ENCODE measurements at regions not wholly inside any gene's neighbourhood (a gene's known extent, or its start where the extent isn't known, plus 50 kb on each side); places are given as distances from the start of the nearest gene placed in this dataset.

DNA sequence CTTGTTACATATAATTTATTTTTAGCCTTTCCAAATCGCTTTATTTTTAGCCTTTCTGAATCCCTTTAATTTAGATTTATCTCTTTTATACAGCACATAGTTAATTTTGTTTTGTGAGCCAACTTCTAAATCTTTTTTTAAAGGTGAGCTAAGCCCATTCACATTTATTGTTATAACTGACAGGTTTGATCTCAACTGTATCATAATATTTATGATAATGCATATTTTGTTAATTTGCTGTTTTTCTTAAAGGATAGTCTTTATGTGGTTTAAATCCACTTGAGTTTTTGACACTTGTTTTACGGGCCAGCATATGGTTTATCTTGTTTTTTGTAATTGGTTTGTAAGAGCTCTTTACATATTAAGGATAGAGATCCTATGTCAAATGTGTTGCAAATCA is 177.8 kb upstream of the SMIM23 start (continued):
- TF ChIP-seq, protein P1, sequence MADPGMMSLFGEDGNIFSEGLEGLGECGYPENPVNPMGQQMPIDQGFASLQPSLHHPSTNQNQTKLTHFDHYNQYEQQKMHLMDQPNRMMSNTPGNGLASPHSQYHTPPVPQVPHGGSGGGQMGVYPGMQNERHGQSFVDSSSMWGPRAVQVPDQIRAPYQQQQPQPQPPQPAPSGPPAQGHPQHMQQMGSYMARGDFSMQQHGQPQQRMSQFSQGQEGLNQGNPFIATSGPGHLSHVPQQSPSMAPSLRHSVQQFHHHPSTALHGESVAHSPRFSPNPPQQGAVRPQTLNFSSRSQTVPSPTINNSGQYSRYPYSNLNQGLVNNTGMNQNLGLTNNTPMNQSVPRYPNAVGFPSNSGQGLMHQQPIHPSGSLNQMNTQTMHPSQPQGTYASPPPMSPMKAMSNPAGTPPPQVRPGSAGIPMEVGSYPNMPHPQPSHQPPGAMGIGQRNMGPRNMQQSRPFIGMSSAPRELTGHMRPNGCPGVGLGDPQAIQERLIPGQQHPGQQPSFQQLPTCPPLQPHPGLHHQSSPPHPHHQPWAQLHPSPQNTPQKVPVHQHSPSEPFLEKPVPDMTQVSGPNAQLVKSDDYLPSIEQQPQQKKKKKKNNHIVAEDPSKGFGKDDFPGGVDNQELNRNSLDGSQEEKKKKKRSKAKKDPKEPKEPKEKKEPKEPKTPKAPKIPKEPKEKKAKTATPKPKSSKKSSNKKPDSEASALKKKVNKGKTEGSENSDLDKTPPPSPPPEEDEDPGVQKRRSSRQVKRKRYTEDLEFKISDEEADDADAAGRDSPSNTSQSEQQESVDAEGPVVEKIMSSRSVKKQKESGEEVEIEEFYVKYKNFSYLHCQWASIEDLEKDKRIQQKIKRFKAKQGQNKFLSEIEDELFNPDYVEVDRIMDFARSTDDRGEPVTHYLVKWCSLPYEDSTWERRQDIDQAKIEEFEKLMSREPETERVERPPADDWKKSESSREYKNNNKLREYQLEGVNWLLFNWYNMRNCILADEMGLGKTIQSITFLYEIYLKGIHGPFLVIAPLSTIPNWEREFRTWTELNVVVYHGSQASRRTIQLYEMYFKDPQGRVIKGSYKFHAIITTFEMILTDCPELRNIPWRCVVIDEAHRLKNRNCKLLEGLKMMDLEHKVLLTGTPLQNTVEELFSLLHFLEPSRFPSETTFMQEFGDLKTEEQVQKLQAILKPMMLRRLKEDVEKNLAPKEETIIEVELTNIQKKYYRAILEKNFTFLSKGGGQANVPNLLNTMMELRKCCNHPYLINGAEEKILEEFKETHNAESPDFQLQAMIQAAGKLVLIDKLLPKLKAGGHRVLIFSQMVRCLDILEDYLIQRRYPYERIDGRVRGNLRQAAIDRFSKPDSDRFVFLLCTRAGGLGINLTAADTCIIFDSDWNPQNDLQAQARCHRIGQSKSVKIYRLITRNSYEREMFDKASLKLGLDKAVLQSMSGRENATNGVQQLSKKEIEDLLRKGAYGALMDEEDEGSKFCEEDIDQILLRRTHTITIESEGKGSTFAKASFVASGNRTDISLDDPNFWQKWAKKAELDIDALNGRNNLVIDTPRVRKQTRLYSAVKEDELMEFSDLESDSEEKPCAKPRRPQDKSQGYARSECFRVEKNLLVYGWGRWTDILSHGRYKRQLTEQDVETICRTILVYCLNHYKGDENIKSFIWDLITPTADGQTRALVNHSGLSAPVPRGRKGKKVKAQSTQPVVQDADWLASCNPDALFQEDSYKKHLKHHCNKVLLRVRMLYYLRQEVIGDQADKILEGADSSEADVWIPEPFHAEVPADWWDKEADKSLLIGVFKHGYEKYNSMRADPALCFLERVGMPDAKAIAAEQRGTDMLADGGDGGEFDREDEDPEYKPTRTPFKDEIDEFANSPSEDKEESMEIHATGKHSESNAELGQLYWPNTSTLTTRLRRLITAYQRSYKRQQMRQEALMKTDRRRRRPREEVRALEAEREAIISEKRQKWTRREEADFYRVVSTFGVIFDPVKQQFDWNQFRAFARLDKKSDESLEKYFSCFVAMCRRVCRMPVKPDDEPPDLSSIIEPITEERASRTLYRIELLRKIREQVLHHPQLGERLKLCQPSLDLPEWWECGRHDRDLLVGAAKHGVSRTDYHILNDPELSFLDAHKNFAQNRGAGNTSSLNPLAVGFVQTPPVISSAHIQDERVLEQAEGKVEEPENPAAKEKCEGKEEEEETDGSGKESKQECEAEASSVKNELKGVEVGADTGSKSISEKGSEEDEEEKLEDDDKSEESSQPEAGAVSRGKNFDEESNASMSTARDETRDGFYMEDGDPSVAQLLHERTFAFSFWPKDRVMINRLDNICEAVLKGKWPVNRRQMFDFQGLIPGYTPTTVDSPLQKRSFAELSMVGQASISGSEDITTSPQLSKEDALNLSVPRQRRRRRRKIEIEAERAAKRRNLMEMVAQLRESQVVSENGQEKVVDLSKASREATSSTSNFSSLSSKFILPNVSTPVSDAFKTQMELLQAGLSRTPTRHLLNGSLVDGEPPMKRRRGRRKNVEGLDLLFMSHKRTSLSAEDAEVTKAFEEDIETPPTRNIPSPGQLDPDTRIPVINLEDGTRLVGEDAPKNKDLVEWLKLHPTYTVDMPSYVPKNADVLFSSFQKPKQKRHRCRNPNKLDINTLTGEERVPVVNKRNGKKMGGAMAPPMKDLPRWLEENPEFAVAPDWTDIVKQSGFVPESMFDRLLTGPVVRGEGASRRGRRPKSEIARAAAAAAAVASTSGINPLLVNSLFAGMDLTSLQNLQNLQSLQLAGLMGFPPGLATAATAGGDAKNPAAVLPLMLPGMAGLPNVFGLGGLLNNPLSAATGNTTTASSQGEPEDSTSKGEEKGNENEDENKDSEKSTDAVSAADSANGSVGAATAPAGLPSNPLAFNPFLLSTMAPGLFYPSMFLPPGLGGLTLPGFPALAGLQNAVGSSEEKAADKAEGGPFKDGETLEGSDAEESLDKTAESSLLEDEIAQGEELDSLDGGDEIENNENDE (IDR thresholded peaks at IDR 0.05; ENCODE audit: insufficient replicate concordance, low read length), result no peak
- TF ChIP-seq, protein P2, sequence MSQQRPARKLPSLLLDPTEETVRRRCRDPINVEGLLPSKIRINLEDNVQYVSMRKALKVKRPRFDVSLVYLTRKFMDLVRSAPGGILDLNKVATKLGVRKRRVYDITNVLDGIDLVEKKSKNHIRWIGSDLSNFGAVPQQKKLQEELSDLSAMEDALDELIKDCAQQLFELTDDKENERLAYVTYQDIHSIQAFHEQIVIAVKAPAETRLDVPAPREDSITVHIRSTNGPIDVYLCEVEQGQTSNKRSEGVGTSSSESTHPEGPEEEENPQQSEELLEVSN (IDR thresholded peaks at IDR 0.05), result no peak
- no peak for TF ChIP-seq CREB1 (IDR thresholded peaks at IDR 0.05)
- no peak for TF ChIP-seq CBX5 (IDR thresholded peaks at IDR 0.05; ENCODE audit: low read depth, low read length)
- TF ChIP-seq, protein P3, sequence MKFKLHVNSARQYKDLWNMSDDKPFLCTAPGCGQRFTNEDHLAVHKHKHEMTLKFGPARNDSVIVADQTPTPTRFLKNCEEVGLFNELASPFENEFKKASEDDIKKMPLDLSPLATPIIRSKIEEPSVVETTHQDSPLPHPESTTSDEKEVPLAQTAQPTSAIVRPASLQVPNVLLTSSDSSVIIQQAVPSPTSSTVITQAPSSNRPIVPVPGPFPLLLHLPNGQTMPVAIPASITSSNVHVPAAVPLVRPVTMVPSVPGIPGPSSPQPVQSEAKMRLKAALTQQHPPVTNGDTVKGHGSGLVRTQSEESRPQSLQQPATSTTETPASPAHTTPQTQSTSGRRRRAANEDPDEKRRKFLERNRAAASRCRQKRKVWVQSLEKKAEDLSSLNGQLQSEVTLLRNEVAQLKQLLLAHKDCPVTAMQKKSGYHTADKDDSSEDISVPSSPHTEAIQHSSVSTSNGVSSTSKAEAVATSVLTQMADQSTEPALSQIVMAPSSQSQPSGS (IDR thresholded peaks at IDR 0.05; ENCODE audit: low read length), result no peak
- TF ChIP-seq POU5F1 (IDR thresholded peaks at IDR 0.05; ENCODE audit: low read depth, low read length), result no peak
- TF ChIP-seq RFX5 (IDR thresholded peaks at IDR 0.05; ENCODE audit: borderline replicate concordance, low read depth, low read length), result no peak
- TF ChIP-seq EGR1 (IDR thresholded peaks at IDR 0.05; ENCODE audit: borderline replicate concordance, low read depth, low read length), result no peak
- TF ChIP-seq BCL11A (IDR thresholded peaks at IDR 0.05; ENCODE audit: low read depth in 2 of 2, low read length in 2 of 2), result no peak
- no peak for TF ChIP-seq CHD2 (IDR thresholded peaks at IDR 0.05; ENCODE audit: low read length)
- no peak for TF ChIP-seq JUN (IDR thresholded peaks at IDR 0.05; ENCODE audit: low read depth, low read length)

Data from H1 (cell line).